HL-60 (cell line): ENCODE measurements at regions not wholly inside any gene's neighbourhood (a gene's known extent, or its start where the extent isn't known, plus 50 kb on each side); places are given as distances from the start of the nearest gene placed in this dataset.

Experiments used
- DNase-seq, 2 experiments: peaks; one replicate each; pipeline ENCODE4 v3.0.0-alpha.2; 2010 to 2020; ENCODE audit warnings: low read depth in 1 of 2, low spot score in 1 of 2
- H3K27ac ChIP-seq: fragments of 250-450 bp; sonication (Bioruptor Pico); replicated peaks from 2 replicates; pipeline ENCODE4 v1.5.1; 2020; ENCODE audit warnings: mild to moderate bottlenecking, moderate library complexity
- H3K27me3 ChIP-seq: fragments of 250-450 bp; sonication (Bioruptor Pico); 2 replicates; pipeline ENCODE4 v1.5.1; 2021; ENCODE audit warnings: mild to moderate bottlenecking, moderate library complexity; ENCODE audit not compliant: insufficient read depth, poor library complexity, severe bottlenecking
- H3K4me3 ChIP-seq: replicated peaks from 2 replicates; pipeline ENCODE4 v1.5.1; 2011; ENCODE audit warnings: mild to moderate bottlenecking, control low read depth, low read length; ENCODE audit not compliant: insufficient read depth
- GABPA ChIP-seq: IDR thresholded peaks from 2 replicates; pipeline ENCODE4 v1.6.1; 2012; ENCODE audit warnings: low read depth
- POLR2AphosphoS5 ChIP-seq: IDR thresholded peaks from 2 replicates; pipeline ENCODE4 v1.6.1; 2012; ENCODE audit warnings: low read depth
- REST ChIP-seq: IDR thresholded peaks from 2 replicates; pipeline ENCODE4 v1.6.1; 2012; ENCODE audit warnings: low read depth; ENCODE audit not compliant: insufficient replicate concordance
- SPI1 ChIP-seq: IDR thresholded peaks from 2 replicates; pipeline ENCODE4 v1.6.1; 2012; ENCODE audit warnings: low read depth, mild to moderate bottlenecking, borderline replicate concordance
- TF ChIP-seq, protein P1 (sequence below): IDR thresholded peaks from one replicate; pipeline ENCODE4 v1.5.1; 2011; ENCODE audit warnings: low read length, control low read depth, inconsistent platforms; ENCODE audit not compliant: insufficient read depth

- no peak for DNase-seq
- Histone ChIP-seq H3K27me3 (no peaks in the 10 kb centered on the region), H3K4me3 (no peak overlapping the region), H3K27ac (no peak overlapping the region)
- TF ChIP-seq GABPA: no peak
- TF ChIP-seq, protein P1, sequence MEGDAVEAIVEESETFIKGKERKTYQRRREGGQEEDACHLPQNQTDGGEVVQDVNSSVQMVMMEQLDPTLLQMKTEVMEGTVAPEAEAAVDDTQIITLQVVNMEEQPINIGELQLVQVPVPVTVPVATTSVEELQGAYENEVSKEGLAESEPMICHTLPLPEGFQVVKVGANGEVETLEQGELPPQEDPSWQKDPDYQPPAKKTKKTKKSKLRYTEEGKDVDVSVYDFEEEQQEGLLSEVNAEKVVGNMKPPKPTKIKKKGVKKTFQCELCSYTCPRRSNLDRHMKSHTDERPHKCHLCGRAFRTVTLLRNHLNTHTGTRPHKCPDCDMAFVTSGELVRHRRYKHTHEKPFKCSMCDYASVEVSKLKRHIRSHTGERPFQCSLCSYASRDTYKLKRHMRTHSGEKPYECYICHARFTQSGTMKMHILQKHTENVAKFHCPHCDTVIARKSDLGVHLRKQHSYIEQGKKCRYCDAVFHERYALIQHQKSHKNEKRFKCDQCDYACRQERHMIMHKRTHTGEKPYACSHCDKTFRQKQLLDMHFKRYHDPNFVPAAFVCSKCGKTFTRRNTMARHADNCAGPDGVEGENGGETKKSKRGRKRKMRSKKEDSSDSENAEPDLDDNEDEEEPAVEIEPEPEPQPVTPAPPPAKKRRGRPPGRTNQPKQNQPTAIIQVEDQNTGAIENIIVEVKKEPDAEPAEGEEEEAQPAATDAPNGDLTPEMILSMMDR: no peak
- TF ChIP-seq POLR2AphosphoS5: no peak
- TF ChIP-seq REST: no peak
- TF ChIP-seq SPI1: no peak
Measured at GRCh38 chr1:206415942-206416341, 54.3 kb upstream of the IKBKE start.

DNA sequence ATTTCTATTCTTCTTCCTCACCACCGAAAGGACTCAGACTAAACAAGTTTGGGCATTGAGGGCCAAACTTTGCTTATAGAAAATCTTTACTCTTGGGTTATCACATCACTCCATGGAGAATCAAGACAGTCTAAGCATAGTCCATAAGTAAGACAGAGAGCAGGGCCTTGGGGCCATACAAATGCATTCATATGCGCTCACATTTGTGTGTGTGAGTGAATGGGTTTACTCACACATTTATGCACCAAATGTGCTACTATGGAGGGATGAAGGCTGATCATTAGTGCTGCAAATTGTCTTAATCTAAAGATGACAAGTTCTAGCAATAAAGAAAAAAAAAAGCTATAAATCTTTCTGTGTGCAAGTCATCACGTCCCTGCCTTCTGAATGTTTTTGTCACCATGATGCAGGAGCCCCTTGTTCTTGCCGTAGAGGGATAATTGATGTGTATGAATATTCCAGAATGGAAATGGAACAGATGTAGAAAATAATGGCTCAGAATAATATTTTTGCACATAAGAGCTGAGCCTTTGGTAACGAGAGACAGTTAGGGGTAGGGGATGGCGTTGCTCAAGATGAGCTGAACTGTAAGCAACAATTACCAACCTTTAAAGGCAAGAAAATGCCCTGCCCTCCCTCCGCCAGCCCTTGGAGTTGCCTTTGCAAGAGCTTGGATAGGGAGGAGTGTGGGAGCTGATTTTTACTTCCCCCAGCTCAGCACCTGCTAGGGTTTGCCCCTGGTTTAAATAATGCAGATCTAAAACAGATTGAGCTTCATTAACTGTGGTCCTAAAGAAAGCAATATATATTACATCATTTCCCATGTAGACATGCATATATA lies 52.3 kb upstream of the IKBKE start:
- TF ChIP-seq GABPA (no peak), POLR2AphosphoS5 (no peak), REST (no peak), SPI1 (no peak)
- TF ChIP-seq, protein P1: no peak
- Histone ChIP-seq H3K4me3 (no peak overlapping the region), H3K27ac (no peak overlapping the region), H3K27me3 (no peaks in the 10 kb centered on the region)
- DNase-seq: no peak

DNA sequence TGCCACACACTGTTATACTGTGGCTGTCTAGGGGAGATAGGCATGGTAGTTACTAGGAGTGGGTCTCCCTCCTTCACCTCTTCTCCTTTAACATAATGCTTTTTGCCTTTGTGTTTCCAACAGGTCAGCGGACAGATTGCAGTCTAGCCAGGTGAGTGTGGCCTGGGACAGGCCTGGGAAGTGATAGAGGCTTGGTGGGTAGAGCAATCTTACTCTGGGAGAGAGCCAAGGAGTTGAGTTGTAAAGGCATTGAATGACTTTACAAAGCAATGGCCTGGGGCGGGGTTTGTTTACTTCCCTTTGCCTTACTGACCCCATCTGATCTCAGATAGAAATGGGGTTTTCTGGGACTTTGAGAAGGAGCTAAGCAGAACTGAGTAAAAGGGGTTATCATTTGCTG lies 51.0 kb upstream of the IKBKE start:
- H3K27ac ChIP-seq: no peak overlapping the region
- DNase-seq: no peak
- no peak for TF ChIP-seq GABPA
- no peak for TF ChIP-seq REST
- TF ChIP-seq, protein P1: no peak
- no peak for TF ChIP-seq SPI1
- TF ChIP-seq POLR2AphosphoS5: no peak
- no peaks in the 10 kb centered on the region for H3K27me3 ChIP-seq
- H3K4me3 ChIP-seq: no peak overlapping the region
